ENCODE measurements at regions not wholly inside any gene's neighbourhood (a gene's known extent, or its start where the extent isn't known, plus 50 kb on each side); places are given as distances from the start of the nearest gene placed in this dataset.

DNA sequence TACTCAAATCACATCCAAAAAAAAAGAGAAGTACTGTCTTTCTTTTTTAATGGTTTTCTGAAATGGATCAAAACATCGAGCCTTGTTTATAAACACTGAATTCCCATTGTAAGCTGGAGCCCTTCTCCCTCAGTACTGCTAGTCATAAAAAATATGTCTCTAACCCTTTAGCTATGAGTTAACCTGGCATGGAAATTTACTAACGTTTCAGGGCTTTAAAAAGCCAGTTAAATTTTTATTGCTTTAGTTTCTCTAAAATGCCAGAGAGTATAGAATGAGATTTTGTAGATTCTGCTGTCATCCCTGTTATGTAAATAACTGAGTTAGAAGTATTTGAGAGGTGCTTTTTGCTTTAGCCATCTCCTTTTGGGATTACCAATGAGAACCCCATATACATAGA, 528.3 kb downstream of the EFNB2 start:
- Histone ChIP-seq H3K9me3 (ENCODE audit: control insufficient read depth in 1 of 2, insufficient read depth in 1 of 2, low read depth in 1 of 2, low read length in 2 of 2) (no peaks in the 10 kb centered on the region), H3K4me1 (ENCODE audit: control insufficient read depth in 1 of 2, insufficient read depth in 2 of 2, low read length in 2 of 2) (no peaks in the 10 kb centered on the region), H3K27ac (ENCODE audit: low read depth, low read length) (no peak overlapping the region), H3K27me3 (ENCODE audit: insufficient read depth, low read length) (no peaks in the 10 kb centered on the region), H4K20me1 (ENCODE audit: insufficient read depth) (no peaks in the 10 kb centered on the region), H3K4me3 (replicated peaks in 1 of 2; ENCODE audit: low read depth in 1 of 2, low read length in 2 of 2) (no peak overlapping the region), H3K4me2 (ENCODE audit: low read length) (no peak overlapping the region), H3K9ac (ENCODE audit: low read length) (no peak overlapping the region), H3K36me3 (ENCODE audit: control insufficient read depth in 1 of 2, insufficient read depth in 2 of 2, low read length in 2 of 2) (no peaks in the 10 kb centered on the region), H3K79me2 (ENCODE audit: insufficient read depth, low read length) (no peaks in the 10 kb centered on the region), H2AFZ (ENCODE audit: low read depth, low read length, poor library complexity, severe bottlenecking) (no peak overlapping the region), H3K9me2 (ENCODE audit: insufficient read depth) (no peaks in the 10 kb centered on the region)
- intact Hi-C loops (cut with micrococcal nuclease), result no loop called here
- ATAC-seq, result no peak
- DNase-seq (ENCODE audit: low read depth, low spot score), result no peak
- TF ChIP-seq SP1 (IDR thresholded peaks at IDR 0.05; ENCODE audit: low read depth), result no peak
- TF ChIP-seq RAD21 (IDR thresholded peaks at IDR 0.05; ENCODE audit: low read depth), result no peak
- ChIA-PET CTCF (interaction anchor here (1.2 kb wide), 1 partner anchor 30 kb away, joined by 3 read pairs; no protein-coding TSS in a partner anchor), POLR2A (no interaction called here), RAD21 (ENCODE audit: low non-redundant PET in 1 of 2, low total read pairs in 2 of 2, uncharacterized antibody in 2 of 2, unreplicated experiment in 2 of 2) (no interaction called here)
- no TSS peak for BruUV-seq (replicated peaks)

DNA sequence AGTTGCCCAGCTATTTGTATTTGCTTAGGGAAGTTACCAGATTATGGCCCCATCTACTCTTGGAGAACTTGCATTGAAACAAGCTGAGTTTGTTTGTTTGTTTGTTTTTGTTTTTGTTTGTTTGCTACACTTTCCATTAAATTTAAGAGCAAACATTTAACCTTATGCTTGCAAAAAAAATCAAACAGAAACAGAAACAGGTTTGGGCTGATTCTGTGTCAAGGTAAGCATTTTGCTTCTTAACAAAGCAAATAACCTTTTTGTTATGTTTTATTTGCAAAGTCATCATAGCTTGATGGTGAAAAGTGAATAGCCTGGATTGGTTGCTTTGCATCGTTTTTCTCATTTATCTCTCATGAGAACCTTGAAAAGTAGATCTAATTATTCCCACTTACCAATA, 531.8 kb downstream of the EFNB2 start:
- CTCF ChIA-PET, result no interaction called here
- no peaks in the 10 kb centered on the region for H4K20me1 ChIP-seq (ENCODE audit: insufficient read depth)
- no peak overlapping the region for H3K9ac ChIP-seq (ENCODE audit: low read length)
- no peaks in the 10 kb centered on the region for H3K27me3 ChIP-seq (ENCODE audit: insufficient read depth, low read length)
- H3K36me3 ChIP-seq (ENCODE audit: control insufficient read depth in 1 of 2, insufficient read depth in 2 of 2, low read length in 2 of 2), result no peaks in the 10 kb centered on the region
- H3K27ac ChIP-seq (ENCODE audit: low read depth, low read length), result no peak overlapping the region
- POLR2A ChIA-PET, result no interaction called here
- H3K4me1 ChIP-seq (ENCODE audit: control insufficient read depth in 1 of 2, insufficient read depth in 2 of 2, low read length in 2 of 2), result no peaks in the 10 kb centered on the region
- no peaks in the 10 kb centered on the region for H3K9me2 ChIP-seq (ENCODE audit: insufficient read depth)
- RAD21 ChIA-PET (ENCODE audit: low non-redundant PET in 1 of 2, low total read pairs in 2 of 2, uncharacterized antibody in 2 of 2, unreplicated experiment in 2 of 2), result no interaction called here
- H3K4me3 ChIP-seq (replicated peaks in 1 of 2; ENCODE audit: low read depth in 1 of 2, low read length in 2 of 2), result no peak overlapping the region
- TF ChIP-seq TCF7L2 (IDR thresholded peaks at IDR 0.05; ENCODE audit: borderline replicate concordance, extremely low read depth, insufficient read depth, insufficient read length) (no peak), ELF1 (IDR thresholded peaks at IDR 0.05; ENCODE audit: borderline replicate concordance, low read depth) (no peak), SRF (IDR thresholded peaks at IDR 0.05; ENCODE audit: low read depth) (no peak), MAX (IDR thresholded peaks at IDR 0.05) (no peak), EZH2 (IDR thresholded peaks at IDR 0.05) (no peak), JUND (IDR thresholded peaks at IDR 0.05) (no peak), SIN3A (IDR thresholded peaks at IDR 0.05; ENCODE audit: low read depth) (no peak)
- TF ChIP-seq, protein P1, sequence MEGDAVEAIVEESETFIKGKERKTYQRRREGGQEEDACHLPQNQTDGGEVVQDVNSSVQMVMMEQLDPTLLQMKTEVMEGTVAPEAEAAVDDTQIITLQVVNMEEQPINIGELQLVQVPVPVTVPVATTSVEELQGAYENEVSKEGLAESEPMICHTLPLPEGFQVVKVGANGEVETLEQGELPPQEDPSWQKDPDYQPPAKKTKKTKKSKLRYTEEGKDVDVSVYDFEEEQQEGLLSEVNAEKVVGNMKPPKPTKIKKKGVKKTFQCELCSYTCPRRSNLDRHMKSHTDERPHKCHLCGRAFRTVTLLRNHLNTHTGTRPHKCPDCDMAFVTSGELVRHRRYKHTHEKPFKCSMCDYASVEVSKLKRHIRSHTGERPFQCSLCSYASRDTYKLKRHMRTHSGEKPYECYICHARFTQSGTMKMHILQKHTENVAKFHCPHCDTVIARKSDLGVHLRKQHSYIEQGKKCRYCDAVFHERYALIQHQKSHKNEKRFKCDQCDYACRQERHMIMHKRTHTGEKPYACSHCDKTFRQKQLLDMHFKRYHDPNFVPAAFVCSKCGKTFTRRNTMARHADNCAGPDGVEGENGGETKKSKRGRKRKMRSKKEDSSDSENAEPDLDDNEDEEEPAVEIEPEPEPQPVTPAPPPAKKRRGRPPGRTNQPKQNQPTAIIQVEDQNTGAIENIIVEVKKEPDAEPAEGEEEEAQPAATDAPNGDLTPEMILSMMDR (IDR thresholded peaks at IDR 0.05 in 2 of 3, conservative IDR thresholded peaks at IDR 0.05 in 1 of 3; ENCODE audit: borderline replicate concordance in 1 of 3, insufficient read depth in 1 of 3, low read depth in 2 of 3, low read length in 2 of 3), result no peak
- no peaks in the 10 kb centered on the region for H3K9me3 ChIP-seq (ENCODE audit: control insufficient read depth in 1 of 2, insufficient read depth in 1 of 2, low read depth in 1 of 2, low read length in 2 of 2)
- ATAC-seq (no peak), DNase-seq (ENCODE audit: low read depth, low spot score) (no peak)
- H3K4me2 ChIP-seq (ENCODE audit: low read length), result no peak overlapping the region
- H2AFZ ChIP-seq (ENCODE audit: low read depth, low read length, poor library complexity, severe bottlenecking), result no peak overlapping the region
- intact Hi-C loops (cut with micrococcal nuclease), result no loop called here
- H3K79me2 ChIP-seq (ENCODE audit: insufficient read depth, low read length), result no peaks in the 10 kb centered on the region
- BruUV-seq (replicated peaks), result no TSS peak

All from HCT116 (cell line).